ENCODE measurements at regions not wholly inside any gene's neighbourhood (a gene's known extent, or its start where the extent isn't known, plus 50 kb on each side); places are given as distances from the start of the nearest gene placed in this dataset.

- Histone ChIP-seq H4K20me1 (ENCODE audit: insufficient read depth, low read length) (no peaks in the 10 kb centered on the region), H3K4me1 (ENCODE audit: insufficient read depth, low read length) (no peaks in the 10 kb centered on the region), H3K9ac (ENCODE audit: insufficient read depth, low read depth, low read length) (no peak overlapping the region), H2AFZ (ENCODE audit: low read length) (no peak overlapping the region), H3K27me3 (ENCODE audit: control insufficient read depth in 1 of 2, insufficient read depth in 2 of 2, low read length in 2 of 2) (no peaks in the 10 kb centered on the region), H3K4me3 (replicated peaks in 1 of 3; ENCODE audit: insufficient read depth in 1 of 3, low read depth in 2 of 3, low read length in 3 of 3) (no peak overlapping the region), H3K79me2 (ENCODE audit: insufficient read depth, low read length) (no peaks in the 10 kb centered on the region), H3K4me2 (ENCODE audit: low read depth, low read length) (no peak overlapping the region), H3K9me3 (ENCODE audit: low read length) (peaks cover 88% of the 10 kb centered on the region), H3K27ac (ENCODE audit: extremely low read length, insufficient read depth, low read length) (no peak overlapping the region), H3K36me3 (replicated peaks in 1 of 2; ENCODE audit: control insufficient read depth in 1 of 2, insufficient read depth in 2 of 2, low read length in 2 of 2) (no peaks in the 10 kb centered on the region)
- FAIRE-seq (no peak), DNase-seq (ENCODE audit: low spot score) (no peak), ATAC-seq (no peak)
- CTCF ChIA-PET (ENCODE audit: low intra/inter-chr PET ratio, low total read pairs) = no interaction called here
- 4% methylated on average over 2 of the region's 2 CpGs for WGBS (ENCODE audit: low lambda C conversion rate)
- in situ Hi-C loops (cut with HindIII; ENCODE audit: extremely low pct_ligation_motif_present, low pct_unique_long_range_greater_than_20kb) = no loop called here
- intact Hi-C loops (cut with micrococcal nuclease; ENCODE audit: unreplicated experiment) = no loop called here
- no TSS peak for BruUV-seq (replicated peaks)
- POLR2A ChIA-PET = no interaction called here
- TF ChIP-seq PATZ1 (CRISPR knock-in tag; IDR thresholded peaks at IDR 0.05) (no peak), ZFP37 (CRISPR knock-in tag; IDR thresholded peaks at IDR 0.05; ENCODE audit: borderline replicate concordance) (no peak), PBX3 (CRISPR knock-in tag; IDR thresholded peaks at IDR 0.05; ENCODE audit: borderline replicate concordance) (no peak), ISX (CRISPR knock-in tag; conservative IDR thresholded peaks at IDR 0.05) (no peak), KLF15 (CRISPR knock-in tag; IDR thresholded peaks at IDR 0.05; ENCODE audit: borderline replicate concordance) (no peak), PRDM4 (CRISPR knock-in tag; IDR thresholded peaks at IDR 0.05; ENCODE audit: borderline replicate concordance) (no peak), ZNF598 (CRISPR knock-in tag; IDR thresholded peaks at IDR 0.05; ENCODE audit: borderline replicate concordance) (no peak), TAF15 (IDR thresholded peaks at IDR 0.05; ENCODE audit: low read depth, low read length, poor library complexity, severe bottlenecking) (no peak), ZNF605 (CRISPR knock-in tag; IDR thresholded peaks at IDR 0.05) (no peak), MED1 (CRISPR knock-in tag; IDR thresholded peaks at IDR 0.05) (no peak), GMEB2 (CRISPR knock-in tag; IDR thresholded peaks at IDR 0.05; ENCODE audit: low read depth) (no peak), ZNF510 (CRISPR knock-in tag; IDR thresholded peaks at IDR 0.05; ENCODE audit: low read depth) (no peak), ZNF33B (CRISPR knock-in tag; IDR thresholded peaks at IDR 0.05) (no peak), RFXAP (CRISPR knock-in tag; IDR thresholded peaks at IDR 0.05; ENCODE audit: borderline replicate concordance) (no peak)
Measured at GRCh38 chr11:42047637-42048555, 588.4 kb upstream of the LRRC4C start.
